Panc1 (cell line): ENCODE measurements at regions not wholly inside any gene's neighbourhood (a gene's known extent, or its start where the extent isn't known, plus 50 kb on each side); places are given as distances from the start of the nearest gene placed in this dataset.

Experiments
- ATAC-seq: fragments of 200-7000 bp; cut with Tn5 transposase; 2 replicates; pipeline ENCODE4 v1.9.1; 2020; ENCODE audit warnings: mild to moderate bottlenecking, moderate library complexity
- BruUV-seq: library from RNA; stranded (reverse); fragments of 400-500 nt; replicated peaks from 2 replicates; lab custom pipeline; 2021; lab: Mats Ljungman, UMichigan
- CTCF ChIA-PET: fragments of 300-600 bp; sonication (Branson Sonifier 250); formaldehyde crosslinking; loops from one replicate; lab custom pipeline; 2022; ENCODE audit warnings: antibody characterized with exemption; lab: Charles Lee
- POLR2A ChIA-PET: fragments of 300-600 bp; sonication (Branson Sonifier 250); formaldehyde crosslinking; loops from one replicate; lab custom pipeline; 2022; ENCODE audit warnings: antibody characterized with exemption; lab: Charles Lee
- DNase-seq: peaks from one replicate; pipeline ENCODE4 v3.0.0-alpha.2; 2010; ENCODE audit warnings: low read depth, low spot score
- H3K27ac ChIP-seq: 2 replicates; pipeline ENCODE4 v1.5.1; 2011; ENCODE audit warnings: mild to moderate bottlenecking, low read length, inconsistent platforms
- H3K27me3 ChIP-seq: fragments of 200-500 bp; sonication (Bioruptor generic); 2 replicates; pipeline ENCODE4 v1.6.0; 2014; ENCODE audit warnings: low read length, inconsistent platforms; ENCODE audit not compliant: control insufficient read depth, insufficient read depth
- H3K36me3 ChIP-seq: fragments of 200-500 bp; sonication (Bioruptor generic); 2 replicates; pipeline ENCODE4 v1.5.1; 2014; ENCODE audit warnings: inconsistent platforms, mild to moderate bottlenecking, low read length, moderate library complexity; ENCODE audit not compliant: control insufficient read depth, insufficient read depth
- H3K4me1 ChIP-seq: 2 replicates; pipeline ENCODE4 v1.5.1; 2011; ENCODE audit warnings: inconsistent platforms, mild to moderate bottlenecking, low read length, moderate library complexity; ENCODE audit not compliant: control insufficient read depth, insufficient read depth
- H3K4me3 ChIP-seq, 2 experiments: 2 replicates each; pipeline ENCODE4 v1.5.1; 2011 to 2012; ENCODE audit warnings: low read depth in 2 of 2, low read length in 2 of 2, mild to moderate bottlenecking in 2 of 2, inconsistent platforms in 1 of 2, moderate library complexity in 1 of 2
- H3K9me3 ChIP-seq: fragments of 200-500 bp; sonication (Bioruptor generic); 2 replicates; pipeline ENCODE4 v1.5.1; 2014; ENCODE audit warnings: low read depth, mild to moderate bottlenecking, inconsistent platforms, low read length, moderate library complexity; ENCODE audit not compliant: control insufficient read depth, insufficient read depth
- CTCF ChIP-seq: fragments of 450-650 bp; IDR thresholded peaks from 2 replicates; pipeline ENCODE4 v1.5.1; 2017; ENCODE audit warnings: mild to moderate bottlenecking
- POLR2AphosphoS5 ChIP-seq: IDR thresholded peaks from 2 replicates; pipeline ENCODE4 v1.6.1; 2012; ENCODE audit warnings: mild to moderate bottlenecking, low read depth, low read length, moderate library complexity
- REST ChIP-seq, 2 experiments: IDR thresholded peaks; 2 replicates each; pipeline ENCODE4 v1.6.1; 2011 to 2012; ENCODE audit warnings: low read depth in 2 of 2, control low read depth in 1 of 2, low read length in 1 of 2, mild to moderate bottlenecking in 1 of 2, moderate library complexity in 1 of 2; ENCODE audit not compliant: insufficient read depth in 1 of 2
- SIN3A ChIP-seq: IDR thresholded peaks from 2 replicates; pipeline ENCODE4 v1.6.1; 2012; ENCODE audit warnings: low read depth, mild to moderate bottlenecking, low read length, moderate library complexity, borderline replicate concordance; ENCODE audit not compliant: insufficient read depth
- TCF7L2 ChIP-seq: IDR thresholded peaks from 2 replicates; pipeline ENCODE4 v1.6.1; 2011; ENCODE audit warnings: mild to moderate bottlenecking, low read depth, low read length, inconsistent platforms
- in situ Hi-C: cut with HindIII; loops from 2 replicates; pipeline ENCODE4 v1.10.0; 2016; ENCODE audit warnings: low sequenced_read_pairs, low pct_unique_long_range_greater_than_20kb
- intact Hi-C: fragments of 100-400 bp; cut with micrococcal nuclease; formaldehyde crosslinking; loops from one replicate; pipeline ENCODE4 v1.10.0; 2022; ENCODE audit not compliant: unreplicated experiment

- Histone ChIP-seq H3K4me3 (no peak overlapping the region), H3K36me3 (no peaks in the 10 kb centered on the region), H3K27ac (no peak overlapping the region), H3K9me3 (no peaks in the 10 kb centered on the region), H3K4me1 (no peaks in the 10 kb centered on the region), H3K27me3 (no peaks in the 10 kb centered on the region)
- no TSS peak for BruUV-seq
- CTCF ChIA-PET = no interaction called here
- POLR2A ChIA-PET = no interaction called here
- no peak for TF ChIP-seq REST (IDR thresholded peaks at IDR 0.05; ENCODE audit: insufficient read depth in 1 of 2, low read depth in 2 of 2, low read length in 1 of 2)
- no peak for TF ChIP-seq TCF7L2
- TF ChIP-seq CTCF = no peak
- no peak for TF ChIP-seq SIN3A
- no peak for TF ChIP-seq POLR2AphosphoS5
- ATAC-seq (no peak), DNase-seq (no peak)
- in situ Hi-C loops = no loop called here
- intact Hi-C loops = no loop called here
Observed at GRCh38 chr5:124111886-124112285, 599.9 kb downstream of the CSNK1G3 start.

- no peak for ATAC-seq
- TF ChIP-seq POLR2AphosphoS5 (no peak), SIN3A (no peak), CTCF (no peak), TCF7L2 (no peak), REST (IDR thresholded peaks at IDR 0.05; ENCODE audit: insufficient read depth in 1 of 2, low read depth in 2 of 2, low read length in 1 of 2) (no peak)
- H3K27ac ChIP-seq = no peak overlapping the region
- H3K4me1 ChIP-seq = no peaks in the 10 kb centered on the region
- in situ Hi-C loops = no loop called here
- intact Hi-C loops = no loop called here
- H3K9me3 ChIP-seq = no peaks in the 10 kb centered on the region
- no peak for DNase-seq
- ChIA-PET POLR2A (no interaction called here), CTCF (no interaction called here)
- no TSS peak for BruUV-seq
- H3K36me3 ChIP-seq = no peaks in the 10 kb centered on the region
- H3K4me3 ChIP-seq = no peak overlapping the region
- H3K27me3 ChIP-seq = no peaks in the 10 kb centered on the region
Observed at GRCh38 chr5:124110942-124111341, 599.0 kb downstream of the CSNK1G3 start.
